SKM-1 (cell line): ENCODE measurements at regions not wholly inside any gene's neighbourhood (a gene's known extent, or its start where the extent isn't known, plus 50 kb on each side); places are given as distances from the start of the nearest gene placed in this dataset.

Experiments
- DNase-seq: peaks from one replicate; lab custom pipeline; 2025; ENCODE audit not compliant: unreplicated experiment; lab: John Stamatoyannopoulos, UW

- no peak for DNase-seq
Measured at GRCh38 chr4:22987870-22988269, 295.1 kb downstream of the GBA3 start.

- no peak for DNase-seq
Measured at GRCh38 chr4:22986881-22987280, 294.1 kb downstream of the GBA3 start.

- DNase-seq, result no peak
Measured at GRCh38 chr4:22986262-22986661, 293.5 kb downstream of the GBA3 start.

GRCh38 chr4:22984390-22984789 lies 291.7 kb downstream of the GBA3 start:
- no peak for DNase-seq

- no peak for DNase-seq
Measured at GRCh38 chr4:22978656-22979055, 285.9 kb downstream of the GBA3 start.

- DNase-seq, result no peak
Measured at GRCh38 chr4:22970665-22971064, 277.9 kb downstream of the GBA3 start.

GRCh38 chr4:22969287-22969896 lies 276.7 kb downstream of the GBA3 start:
- DNase-seq, result no peak

GRCh38 chr4:22962295-22962694 lies 269.6 kb downstream of the GBA3 start:
- no peak for DNase-seq

GRCh38 chr4:22959483-22959882 lies 266.7 kb downstream of the GBA3 start:
- DNase-seq, result no peak

GRCh38 chr4:22957774-22958309 lies 265.1 kb downstream of the GBA3 start:
- no peak for DNase-seq

GRCh38 chr4:22949161-22949855 lies 256.6 kb downstream of the GBA3 start:
- no peak for DNase-seq

GRCh38 chr4:22947851-22948250 lies 255.1 kb downstream of the GBA3 start:
- no peak for DNase-seq

- DNase-seq, result no peak
Measured at GRCh38 chr4:22942920-22943559, 250.3 kb downstream of the GBA3 start.

GRCh38 chr4:22941688-22942375 lies 249.1 kb downstream of the GBA3 start:
- no peak for DNase-seq

- no peak for DNase-seq
Measured at GRCh38 chr4:22932326-22932725, 239.6 kb downstream of the GBA3 start.

GRCh38 chr4:22922426-22922825 lies 229.7 kb downstream of the GBA3 start:
- DNase-seq, result no peak

- no peak for DNase-seq
Measured at GRCh38 chr4:22921936-22922335, 229.2 kb downstream of the GBA3 start.

GRCh38 chr4:22911285-22911684 lies 218.5 kb downstream of the GBA3 start:
- no peak for DNase-seq

- DNase-seq, result no peak
Measured at GRCh38 chr4:22910200-22910599, 217.5 kb downstream of the GBA3 start.

- no peak for DNase-seq
Measured at GRCh38 chr4:22906045-22906444, 213.3 kb downstream of the GBA3 start.

- no peak for DNase-seq
Measured at GRCh38 chr4:22903913-22904312, 211.2 kb downstream of the GBA3 start.

GRCh38 chr4:22901631-22902030 lies 208.9 kb downstream of the GBA3 start:
- DNase-seq, result no peak
